ENCODE measurements at regions not wholly inside any gene's neighbourhood (a gene's known extent, or its start where the extent isn't known, plus 50 kb on each side); places are given as distances from the start of the nearest gene placed in this dataset.

GRCh38 chr3:152587861-152588260 is 247.1 kb upstream of the P2RY1 start:
- TF ChIP-seq CTCF (IDR thresholded peaks at IDR 0.05; ENCODE audit: extremely low read depth in 1 of 2, insufficient read depth in 1 of 2, low read depth in 1 of 2, low read length in 2 of 2) (no peak), POLR2AphosphoS5 (IDR thresholded peaks at IDR 0.05; ENCODE audit: insufficient read depth, low read depth, low read length) (no peak)

Data from endothelial cell of umbilical vein (primary cell).